Loucy (cell line): ENCODE measurements at regions not wholly inside any gene's neighbourhood (a gene's known extent, or its start where the extent isn't known, plus 50 kb on each side); places are given as distances from the start of the nearest gene placed in this dataset.

Experiments used
- H2AFZ ChIP-seq: fragments of 200-600 bp; sonication (generic); 2 replicates; pipeline ENCODE4 v1.6.0; 2016; ENCODE audit warnings: antibody characterized with exemption, mild to moderate bottlenecking, low read length, moderate library complexity
- H3F3A ChIP-seq: fragments of 200-600 bp; 2 replicates; pipeline ENCODE4 v1.6.0; 2016; ENCODE audit warnings: antibody characterized with exemption, low read depth, mild to moderate bottlenecking
- H3K27me3 ChIP-seq: fragments of 200-600 bp; sonication (generic); 2 replicates; pipeline ENCODE4 v1.6.1; 2014; ENCODE audit warnings: low read length, mild to moderate bottlenecking; ENCODE audit not compliant: insufficient read depth, poor library complexity, severe bottlenecking
- H3K36me3 ChIP-seq: fragments of 200-600 bp; sonication (generic); 2 replicates; pipeline ENCODE4 v1.6.1; 2016; ENCODE audit warnings: low read length; ENCODE audit not compliant: insufficient read depth
- H3K4me1 ChIP-seq: fragments of 200-600 bp; sonication (generic); 2 replicates; pipeline ENCODE4 v1.5.1; 2014; ENCODE audit warnings: low read length, mild to moderate bottlenecking; ENCODE audit not compliant: insufficient read depth, poor library complexity, severe bottlenecking
- H3K4me2 ChIP-seq: fragments of 200-600 bp; sonication (generic); 2 replicates; pipeline ENCODE4 v1.6.0; 2014; ENCODE audit warnings: antibody characterized with exemption, low read length, low read depth, mild to moderate bottlenecking; ENCODE audit not compliant: poor library complexity, severe bottlenecking
- H3K4me3 ChIP-seq: fragments of 200-600 bp; sonication (generic); 2 replicates; pipeline ENCODE4 v1.5.1; 2014; ENCODE audit warnings: low read length, mild to moderate bottlenecking, mixed read lengths; ENCODE audit not compliant: poor library complexity, severe bottlenecking
- H3K79me2 ChIP-seq: fragments of 200-600 bp; sonication (generic); 2 replicates; pipeline ENCODE4 v1.6.1; 2014; ENCODE audit warnings: low read length; ENCODE audit not compliant: insufficient read depth
- H3K9ac ChIP-seq: fragments of 200-600 bp; sonication (generic); 2 replicates; pipeline ENCODE4 v1.6.0; 2014; ENCODE audit warnings: mild to moderate bottlenecking, low read depth, low read length, moderate library complexity; ENCODE audit not compliant: poor library complexity, severe bottlenecking
- H3K9me2 ChIP-seq: fragments of 200-600 bp; sonication (generic); replicated peaks from 2 replicates; pipeline ENCODE4 v1.6.1; 2016; ENCODE audit warnings: low read depth, low read length, mixed read lengths
- H3K9me3 ChIP-seq: fragments of 200-600 bp; sonication (generic); 2 replicates; pipeline ENCODE4 v1.6.1; 2014; ENCODE audit warnings: mild to moderate bottlenecking, antibody characterized with exemption, low read length, low read depth; ENCODE audit not compliant: insufficient read depth
- H4K20me1 ChIP-seq: fragments of 200-600 bp; sonication (generic); 2 replicates; pipeline ENCODE4 v1.6.0; 2014; ENCODE audit warnings: antibody characterized with exemption, low read length, mild to moderate bottlenecking; ENCODE audit not compliant: insufficient read depth, poor library complexity, severe bottlenecking
- CTCF ChIP-seq: fragments of 200-600 bp; sonication (generic); conservative IDR thresholded peaks from 2 replicates; pipeline ENCODE4 v1.5.1; 2014; ENCODE audit warnings: mild to moderate bottlenecking, antibody characterized with exemption, low read length
- EZH2phosphoT487 ChIP-seq: fragments of 200-600 bp; IDR thresholded peaks from 2 replicates; pipeline ENCODE4 v1.6.1; 2018; ENCODE audit warnings: antibody characterized with exemption, mild to moderate bottlenecking, moderate library complexity, borderline replicate concordance

- Histone ChIP-seq H3K9me2 (no peaks in the 10 kb centered on the region), H3K79me2 (no peaks in the 10 kb centered on the region), H3K4me3 (no peak overlapping the region), H3K9ac (no peak overlapping the region), H3F3A (no peaks in the 10 kb centered on the region), H3K9me3 (no peaks in the 10 kb centered on the region), H2AFZ (no peak overlapping the region), H3K4me1 (no peaks in the 10 kb centered on the region), H3K36me3 (no peaks in the 10 kb centered on the region), H4K20me1 (no peaks in the 10 kb centered on the region), H3K4me2 (no peak overlapping the region), H3K27me3 (no peaks in the 10 kb centered on the region)
- TF ChIP-seq CTCF: no peak
- no peak for TF ChIP-seq EZH2phosphoT487
These were observed 64.3 kb upstream of the MSTN start for GRCh38 chr2:190126798-190127197.

- no peaks in the 10 kb centered on the region for H3K36me3 ChIP-seq
- no peak for TF ChIP-seq CTCF
- no peak for TF ChIP-seq EZH2phosphoT487
- H3K9ac ChIP-seq: no peak overlapping the region
- H3K9me3 ChIP-seq: no peaks in the 10 kb centered on the region
- no peak overlapping the region for H3K4me3 ChIP-seq
- no peaks in the 10 kb centered on the region for H3F3A ChIP-seq
- H4K20me1 ChIP-seq: no peaks in the 10 kb centered on the region
- no peak overlapping the region for H2AFZ ChIP-seq
- H3K9me2 ChIP-seq: no peaks in the 10 kb centered on the region
- no peak overlapping the region for H3K4me2 ChIP-seq
- no peaks in the 10 kb centered on the region for H3K79me2 ChIP-seq
- no peaks in the 10 kb centered on the region for H3K27me3 ChIP-seq
- H3K4me1 ChIP-seq: no peaks in the 10 kb centered on the region
These were observed 61.4 kb upstream of the MSTN start for GRCh38 chr2:190123956-190124355.

GRCh38 chr2:190121971-190122370 lies 59.4 kb upstream of the MSTN start:
- Histone ChIP-seq H3K9me3 (no peaks in the 10 kb centered on the region), H3K9ac (no peak overlapping the region), H3K27me3 (no peaks in the 10 kb centered on the region), H3K36me3 (no peaks in the 10 kb centered on the region), H3K9me2 (no peaks in the 10 kb centered on the region), H2AFZ (peak overlapping the region; percentile 77; the same call in 1 of the 2 replicates), H3K4me3 (no peak overlapping the region), H3F3A (no peaks in the 10 kb centered on the region), H4K20me1 (no peaks in the 10 kb centered on the region), H3K79me2 (no peaks in the 10 kb centered on the region), H3K4me1 (no peaks in the 10 kb centered on the region), H3K4me2 (no peak overlapping the region)
- no peak for TF ChIP-seq EZH2phosphoT487
- peak; percentile 68 for TF ChIP-seq CTCF
